ENCODE measurements at regions not wholly inside any gene's neighbourhood (a gene's known extent, or its start where the extent isn't known, plus 50 kb on each side); places are given as distances from the start of the nearest gene placed in this dataset.
A peak's percentile ranks its signal among the peaks of the same experiment; 100 is the strongest.

- Histone ChIP-seq H3K4me1 (ENCODE audit: insufficient read depth, low read length) (peaks cover 13% of the 10 kb centered on the region), H3K36me3 (ENCODE audit: insufficient read depth, low read length) (no peaks in the 10 kb centered on the region), H3K9me3 (ENCODE audit: control insufficient read depth, insufficient read depth, low read length) (no peaks in the 10 kb centered on the region), H3K9ac (ENCODE audit: low read depth, low read length) (no peak overlapping the region)
Observed at GRCh38 chr10:7485244-7485556, 74.4 kb upstream of the SFMBT2 start.

GRCh38 chr10:7484456-7485243 lies 73.8 kb upstream of the SFMBT2 start:
- H3K4me1 ChIP-seq (ENCODE audit: insufficient read depth, low read length), result peaks cover 13% of the 10 kb centered on the region
- H3K9ac ChIP-seq (ENCODE audit: low read depth, low read length), result no peak overlapping the region
- H3K9me3 ChIP-seq (ENCODE audit: control insufficient read depth, insufficient read depth, low read length), result no peaks in the 10 kb centered on the region
- H3K36me3 ChIP-seq (ENCODE audit: insufficient read depth, low read length), result no peaks in the 10 kb centered on the region

GRCh38 chr10:7483848-7484247 lies 73.0 kb upstream of the SFMBT2 start:
- peaks cover 13% of the 10 kb centered on the region for H3K4me1 ChIP-seq (ENCODE audit: insufficient read depth, low read length)
- H3K9ac ChIP-seq (ENCODE audit: low read depth, low read length), result no peak overlapping the region
- no peaks in the 10 kb centered on the region for H3K9me3 ChIP-seq (ENCODE audit: control insufficient read depth, insufficient read depth, low read length)
- no peaks in the 10 kb centered on the region for H3K36me3 ChIP-seq (ENCODE audit: insufficient read depth, low read length)

GRCh38 chr10:7482992-7483391 lies 72.2 kb upstream of the SFMBT2 start:
- no peak overlapping the region for H3K9ac ChIP-seq (ENCODE audit: low read depth, low read length)
- no peaks in the 10 kb centered on the region for H3K36me3 ChIP-seq (ENCODE audit: insufficient read depth, low read length)
- H3K4me1 ChIP-seq (ENCODE audit: insufficient read depth, low read length), result peaks cover 7% of the 10 kb centered on the region; the same call in 1 of the 2 replicates
- no peaks in the 10 kb centered on the region for H3K9me3 ChIP-seq (ENCODE audit: control insufficient read depth, insufficient read depth, low read length)

GRCh38 chr10:7481368-7481765 lies 70.5 kb upstream of the SFMBT2 start:
- Histone ChIP-seq H3K36me3 (ENCODE audit: insufficient read depth, low read length) (no peaks in the 10 kb centered on the region), H3K9ac (ENCODE audit: low read depth, low read length) (no peak overlapping the region), H3K9me3 (ENCODE audit: control insufficient read depth, insufficient read depth, low read length) (no peaks in the 10 kb centered on the region; the same call in 1 of the 2 replicates), H3K4me1 (ENCODE audit: insufficient read depth, low read length) (peaks cover 7% of the 10 kb centered on the region; the same call in 1 of the 2 replicates)

GRCh38 chr10:7480742-7481367 lies 70.0 kb upstream of the SFMBT2 start:
- Histone ChIP-seq H3K4me1 (ENCODE audit: insufficient read depth, low read length) (peaks cover 7% of the 10 kb centered on the region; the same call in 1 of the 2 replicates), H3K36me3 (ENCODE audit: insufficient read depth, low read length) (no peaks in the 10 kb centered on the region), H3K9ac (ENCODE audit: low read depth, low read length) (no peak overlapping the region), H3K9me3 (ENCODE audit: control insufficient read depth, insufficient read depth, low read length) (no peaks in the 10 kb centered on the region; the same call in 1 of the 2 replicates)

GRCh38 chr10:7479861-7480598 lies 69.2 kb upstream of the SFMBT2 start:
- Histone ChIP-seq H3K4me1 (ENCODE audit: insufficient read depth, low read length) (peaks cover 9% of the 10 kb centered on the region), H3K9ac (ENCODE audit: low read depth, low read length) (no peak overlapping the region), H3K36me3 (ENCODE audit: insufficient read depth, low read length) (no peaks in the 10 kb centered on the region), H3K9me3 (ENCODE audit: control insufficient read depth, insufficient read depth, low read length) (no peaks in the 10 kb centered on the region; the same call in 1 of the 2 replicates)

- peaks cover 7% of the 10 kb centered on the region; the same call in 1 of the 2 replicates for H3K4me1 ChIP-seq (ENCODE audit: insufficient read depth, low read length)
- H3K9me3 ChIP-seq (ENCODE audit: control insufficient read depth, insufficient read depth, low read length), result no peaks in the 10 kb centered on the region; the same call in 1 of the 2 replicates
- no peak overlapping the region for H3K9ac ChIP-seq (ENCODE audit: low read depth, low read length)
- no peaks in the 10 kb centered on the region for H3K36me3 ChIP-seq (ENCODE audit: insufficient read depth, low read length)
Observed at GRCh38 chr10:7478727-7479457, 68.1 kb upstream of the SFMBT2 start.

- Histone ChIP-seq H3K9ac (ENCODE audit: low read depth, low read length) (no peak overlapping the region), H3K4me1 (ENCODE audit: insufficient read depth, low read length) (peaks cover 7% of the 10 kb centered on the region; the same call in 1 of the 2 replicates)
Observed at GRCh38 chr10:7477538-7478334, 66.9 kb upstream of the SFMBT2 start.

GRCh38 chr10:7475939-7476338 lies 65.1 kb upstream of the SFMBT2 start:
- Histone ChIP-seq H3K36me3 (ENCODE audit: insufficient read depth, low read length) (no peaks in the 10 kb centered on the region), H3K9ac (ENCODE audit: low read depth, low read length) (no peak overlapping the region; the same call in 1 of the 2 replicates), H3K4me1 (ENCODE audit: insufficient read depth, low read length) (peaks cover 7% of the 10 kb centered on the region; the same call in 1 of the 2 replicates), H3K9me3 (ENCODE audit: control insufficient read depth, insufficient read depth, low read length) (no peaks in the 10 kb centered on the region; the same call in 1 of the 2 replicates)

More at GRCh38 chr10:7477538-7478334, 66.9 kb upstream of the SFMBT2 start:
- no peaks in the 10 kb centered on the region for H3K36me3 ChIP-seq (ENCODE audit: insufficient read depth, low read length)
- no peaks in the 10 kb centered on the region; the same call in 1 of the 2 replicates for H3K9me3 ChIP-seq (ENCODE audit: control insufficient read depth, insufficient read depth, low read length)

GRCh38 chr10:7475046-7475911 lies 64.4 kb upstream of the SFMBT2 start:
- Histone ChIP-seq H3K36me3 (ENCODE audit: insufficient read depth, low read length) (no peaks in the 10 kb centered on the region), H3K4me1 (ENCODE audit: insufficient read depth, low read length) (peaks cover 7% of the 10 kb centered on the region; the same call in 1 of the 2 replicates), H3K9me3 (ENCODE audit: control insufficient read depth, insufficient read depth, low read length) (no peaks in the 10 kb centered on the region; the same call in 1 of the 2 replicates), H3K9ac (ENCODE audit: low read depth, low read length) (peak overlapping the region; percentile 12; the same call in 1 of the 2 replicates)

- no peaks in the 10 kb centered on the region; the same call in 1 of the 2 replicates for H3K9me3 ChIP-seq (ENCODE audit: control insufficient read depth, insufficient read depth, low read length)
- H3K36me3 ChIP-seq (ENCODE audit: insufficient read depth, low read length), result no peaks in the 10 kb centered on the region
- peaks cover 7% of the 10 kb centered on the region; the same call in 1 of the 2 replicates for H3K4me1 ChIP-seq (ENCODE audit: insufficient read depth, low read length)
- no peak overlapping the region for H3K9ac ChIP-seq (ENCODE audit: low read depth, low read length)
Observed at GRCh38 chr10:7474388-7474787, 63.6 kb upstream of the SFMBT2 start.
